GM23338 (cell line): ENCODE measurements at regions not wholly inside any gene's neighbourhood (a gene's known extent, or its start where the extent isn't known, plus 50 kb on each side); places are given as distances from the start of the nearest gene placed in this dataset.

Source experiments
- ATAC-seq: fragments of 200-7000 bp; cut with Tn5 transposase; 3 replicates; pipeline ENCODE4 v1.9.1; 2020
- DNase-seq: peaks from one replicate; pipeline ENCODE4 v3.0.0-alpha.2; 2015; ENCODE audit warnings: low spot score
- H2AFZ ChIP-seq: fragments of 200-600 bp; sonication (generic); 2 replicates; pipeline ENCODE4 v1.8.0; 2016; ENCODE audit warnings: antibody characterized with exemption, mild to moderate bottlenecking, moderate library complexity
- H3F3A ChIP-seq: fragments of 200-600 bp; sonication (generic); replicated peaks from 2 replicates; pipeline ENCODE4 v1.8.0; 2017; ENCODE audit warnings: antibody characterized with exemption, mixed run types, low read depth
- H3K27ac ChIP-seq: fragments of 200-600 bp; sonication (generic); 2 replicates; pipeline ENCODE4 v1.6.1; 2016; ENCODE audit warnings: low read depth
- H3K27me3 ChIP-seq: fragments of 200-600 bp; sonication (generic); 2 replicates; pipeline ENCODE4 v1.8.0; 2016; ENCODE audit warnings: mild to moderate bottlenecking, mixed run types, moderate library complexity; ENCODE audit not compliant: insufficient read depth
- H3K36me3 ChIP-seq: fragments of 200-600 bp; sonication (generic); 2 replicates; pipeline ENCODE4 v1.8.0; 2016; ENCODE audit warnings: mild to moderate bottlenecking; ENCODE audit not compliant: insufficient read depth
- H3K4me1 ChIP-seq: fragments of 200-600 bp; sonication (generic); 2 replicates; pipeline ENCODE4 v1.8.0; 2016; ENCODE audit warnings: mild to moderate bottlenecking, moderate library complexity; ENCODE audit not compliant: insufficient read depth
- H3K4me2 ChIP-seq: fragments of 200-600 bp; sonication (generic); 2 replicates; pipeline ENCODE4 v1.7.1; 2017; ENCODE audit warnings: mixed run types
- H3K4me3 ChIP-seq: fragments of 200-600 bp; sonication (generic); 2 replicates; pipeline ENCODE4 v1.6.1; 2016; ENCODE audit warnings: mixed run types
- H3K79me2 ChIP-seq: fragments of 200-600 bp; sonication (generic); replicated peaks from 2 replicates; pipeline ENCODE4 v1.8.0; 2017; ENCODE audit warnings: mild to moderate bottlenecking; ENCODE audit not compliant: insufficient read depth
- H3K9me2 ChIP-seq: fragments of 200-600 bp; sonication (generic); 2 replicates; pipeline ENCODE4 v1.8.0; 2017; ENCODE audit not compliant: insufficient read depth
- H4K20me1 ChIP-seq: fragments of 200-600 bp; sonication (generic); replicated peaks from 2 replicates; pipeline ENCODE4 v1.8.0; 2017; ENCODE audit warnings: mild to moderate bottlenecking; ENCODE audit not compliant: insufficient read depth
- H3K27ac Mint-ChIP-seq: 2 replicates; pipeline ENCODE4 v1.8.0; 2020; ENCODE audit warnings: inconsistent platforms, mild to moderate bottlenecking, moderate library complexity, mixed read lengths
- H3K27me3 Mint-ChIP-seq: 3 replicates; pipeline ENCODE4 v1.8.0; 2022; ENCODE audit warnings: low read depth, mild to moderate bottlenecking, moderate library complexity, mixed read lengths, inconsistent platforms; ENCODE audit not compliant: insufficient read depth, poor library complexity
- H3K36me3 Mint-ChIP-seq: 3 replicates; pipeline ENCODE4 v1.8.0; 2021; ENCODE audit warnings: low read depth, mild to moderate bottlenecking, inconsistent platforms, moderate library complexity, mixed read lengths
- H3K4me1 Mint-ChIP-seq: 3 replicates; pipeline ENCODE4 v1.8.0; 2020; ENCODE audit warnings: mild to moderate bottlenecking, inconsistent platforms, mixed read lengths
- H3K4me3 Mint-ChIP-seq: 3 replicates; pipeline ENCODE4 v1.8.0; 2021; ENCODE audit warnings: moderate library complexity, mild to moderate bottlenecking, inconsistent platforms, mixed read lengths
- H3K9me3 Mint-ChIP-seq: 3 replicates; pipeline ENCODE4 v1.8.0; 2020; ENCODE audit warnings: moderate library complexity, mild to moderate bottlenecking, inconsistent platforms, mixed read lengths
- CREB1 ChIP-seq: fragments of 250-450 bp; sonication (Bioruptor Pico); IDR thresholded peaks from 2 replicates; pipeline ENCODE4 v1.5.0; 2020; ENCODE audit warnings: low read depth, mild to moderate bottlenecking, moderate library complexity
- CTCF ChIP-seq, 2 experiments: fragments of 200-600 bp in 1 of 2; sonication (generic) in 1 of 2; conservative IDR thresholded peaks; 2 replicates each; pipeline versions ENCODE4 v1.5.1 to v1.6.1; 2016 to 2017; ENCODE audit warnings: antibody characterized with exemption in 2 of 2, low read depth in 2 of 2, mild to moderate bottlenecking in 2 of 2, moderate library complexity in 1 of 2
- EZH2phosphoT487 ChIP-seq: fragments of 200-600 bp; sonication (generic); IDR thresholded peaks from one replicate; pipeline ENCODE4 v1.8.1; 2018; ENCODE audit warnings: antibody characterized with exemption; ENCODE audit not compliant: unreplicated experiment
- JUNB ChIP-seq: IDR thresholded peaks from one replicate; pipeline ENCODE4 v1.6.1; 2016; ENCODE audit warnings: antibody characterized with exemption; ENCODE audit not compliant: unreplicated experiment
- NANOG ChIP-seq: IDR thresholded peaks from 2 replicates; pipeline ENCODE4 v1.6.1; 2016; ENCODE audit warnings: antibody characterized with exemption, borderline replicate concordance
- POLR2AphosphoS5 ChIP-seq: IDR thresholded peaks from 2 replicates; pipeline ENCODE4 v1.6.1; 2016; ENCODE audit warnings: antibody characterized with exemption, low read depth
- ZNF114 ChIP-seq: fragments of 250-450 bp; sonication (Bioruptor Pico); IDR thresholded peaks from 2 replicates; pipeline ENCODE4 v1.5.0; 2020; ENCODE audit warnings: mild to moderate bottlenecking, moderate library complexity
- ZNF331 ChIP-seq: fragments of 250-450 bp; sonication (Bioruptor Pico); IDR thresholded peaks from 2 replicates; pipeline ENCODE4 v1.5.0; 2020; ENCODE audit warnings: low read depth, mild to moderate bottlenecking, moderate library complexity
- TF ChIP-seq, protein P1 (sequence below): fragments of 250-450 bp; sonication (Bioruptor Pico); IDR thresholded peaks from 2 replicates; pipeline ENCODE4 v1.5.0; 2020; ENCODE audit warnings: mild to moderate bottlenecking, moderate library complexity
- TF ChIP-seq, protein P2 (sequence below): IDR thresholded peaks from 2 replicates; pipeline ENCODE4 v1.6.1; 2016; ENCODE audit warnings: antibody characterized with exemption
- TF ChIP-seq, protein P3 (sequence below): IDR thresholded peaks from one replicate; pipeline ENCODE4 v1.6.1; 2018; ENCODE audit warnings: antibody characterized with exemption; ENCODE audit not compliant: unreplicated experiment

DNA sequence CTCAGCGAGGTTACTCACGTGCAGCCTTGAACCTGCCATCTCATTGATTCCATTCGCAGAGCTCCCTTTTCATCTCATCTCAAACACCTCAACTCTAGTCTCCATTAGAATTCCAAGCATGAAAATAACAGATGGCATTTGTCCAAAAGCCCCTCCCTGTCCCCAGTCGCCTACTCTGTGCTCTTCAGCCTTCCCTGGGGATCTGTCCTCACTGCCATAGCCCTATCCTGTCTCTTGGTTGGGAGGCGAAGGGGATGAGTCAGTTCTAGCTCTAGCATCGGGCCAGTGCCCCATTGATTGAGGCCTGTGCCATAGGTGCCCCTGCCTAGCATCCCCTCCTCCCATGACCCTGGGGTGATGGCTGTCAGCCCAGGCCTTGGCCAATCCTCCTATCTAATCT is 134.0 kb upstream of the PJA1 start:
- peaks cover 14% of the 10 kb centered on the region for H3K27me3 Mint-ChIP-seq
- Histone ChIP-seq H3K27me3 (no peaks in the 10 kb centered on the region), H2AFZ (no peak overlapping the region), H3K27ac (no peak overlapping the region), H3K79me2 (no peaks in the 10 kb centered on the region), H4K20me1 (no peaks in the 10 kb centered on the region), H3K4me2 (no peak overlapping the region), H3F3A (no peaks in the 10 kb centered on the region), H3K36me3 (no peaks in the 10 kb centered on the region), H3K4me3 (no peak overlapping the region), H3K4me1 (no peaks in the 10 kb centered on the region), H3K9me2 (no peaks in the 10 kb centered on the region)
- H3K36me3 Mint-ChIP-seq: no peaks in the 10 kb centered on the region
- TF ChIP-seq NANOG: no peak
- TF ChIP-seq JUNB: no peak
- TF ChIP-seq CTCF (conservative IDR thresholded peaks at IDR 0.05; ENCODE audit: low read depth in 2 of 2): no peak
- TF ChIP-seq CREB1 (CRISPR knock-in tag): no peak
- TF ChIP-seq, protein P1, sequence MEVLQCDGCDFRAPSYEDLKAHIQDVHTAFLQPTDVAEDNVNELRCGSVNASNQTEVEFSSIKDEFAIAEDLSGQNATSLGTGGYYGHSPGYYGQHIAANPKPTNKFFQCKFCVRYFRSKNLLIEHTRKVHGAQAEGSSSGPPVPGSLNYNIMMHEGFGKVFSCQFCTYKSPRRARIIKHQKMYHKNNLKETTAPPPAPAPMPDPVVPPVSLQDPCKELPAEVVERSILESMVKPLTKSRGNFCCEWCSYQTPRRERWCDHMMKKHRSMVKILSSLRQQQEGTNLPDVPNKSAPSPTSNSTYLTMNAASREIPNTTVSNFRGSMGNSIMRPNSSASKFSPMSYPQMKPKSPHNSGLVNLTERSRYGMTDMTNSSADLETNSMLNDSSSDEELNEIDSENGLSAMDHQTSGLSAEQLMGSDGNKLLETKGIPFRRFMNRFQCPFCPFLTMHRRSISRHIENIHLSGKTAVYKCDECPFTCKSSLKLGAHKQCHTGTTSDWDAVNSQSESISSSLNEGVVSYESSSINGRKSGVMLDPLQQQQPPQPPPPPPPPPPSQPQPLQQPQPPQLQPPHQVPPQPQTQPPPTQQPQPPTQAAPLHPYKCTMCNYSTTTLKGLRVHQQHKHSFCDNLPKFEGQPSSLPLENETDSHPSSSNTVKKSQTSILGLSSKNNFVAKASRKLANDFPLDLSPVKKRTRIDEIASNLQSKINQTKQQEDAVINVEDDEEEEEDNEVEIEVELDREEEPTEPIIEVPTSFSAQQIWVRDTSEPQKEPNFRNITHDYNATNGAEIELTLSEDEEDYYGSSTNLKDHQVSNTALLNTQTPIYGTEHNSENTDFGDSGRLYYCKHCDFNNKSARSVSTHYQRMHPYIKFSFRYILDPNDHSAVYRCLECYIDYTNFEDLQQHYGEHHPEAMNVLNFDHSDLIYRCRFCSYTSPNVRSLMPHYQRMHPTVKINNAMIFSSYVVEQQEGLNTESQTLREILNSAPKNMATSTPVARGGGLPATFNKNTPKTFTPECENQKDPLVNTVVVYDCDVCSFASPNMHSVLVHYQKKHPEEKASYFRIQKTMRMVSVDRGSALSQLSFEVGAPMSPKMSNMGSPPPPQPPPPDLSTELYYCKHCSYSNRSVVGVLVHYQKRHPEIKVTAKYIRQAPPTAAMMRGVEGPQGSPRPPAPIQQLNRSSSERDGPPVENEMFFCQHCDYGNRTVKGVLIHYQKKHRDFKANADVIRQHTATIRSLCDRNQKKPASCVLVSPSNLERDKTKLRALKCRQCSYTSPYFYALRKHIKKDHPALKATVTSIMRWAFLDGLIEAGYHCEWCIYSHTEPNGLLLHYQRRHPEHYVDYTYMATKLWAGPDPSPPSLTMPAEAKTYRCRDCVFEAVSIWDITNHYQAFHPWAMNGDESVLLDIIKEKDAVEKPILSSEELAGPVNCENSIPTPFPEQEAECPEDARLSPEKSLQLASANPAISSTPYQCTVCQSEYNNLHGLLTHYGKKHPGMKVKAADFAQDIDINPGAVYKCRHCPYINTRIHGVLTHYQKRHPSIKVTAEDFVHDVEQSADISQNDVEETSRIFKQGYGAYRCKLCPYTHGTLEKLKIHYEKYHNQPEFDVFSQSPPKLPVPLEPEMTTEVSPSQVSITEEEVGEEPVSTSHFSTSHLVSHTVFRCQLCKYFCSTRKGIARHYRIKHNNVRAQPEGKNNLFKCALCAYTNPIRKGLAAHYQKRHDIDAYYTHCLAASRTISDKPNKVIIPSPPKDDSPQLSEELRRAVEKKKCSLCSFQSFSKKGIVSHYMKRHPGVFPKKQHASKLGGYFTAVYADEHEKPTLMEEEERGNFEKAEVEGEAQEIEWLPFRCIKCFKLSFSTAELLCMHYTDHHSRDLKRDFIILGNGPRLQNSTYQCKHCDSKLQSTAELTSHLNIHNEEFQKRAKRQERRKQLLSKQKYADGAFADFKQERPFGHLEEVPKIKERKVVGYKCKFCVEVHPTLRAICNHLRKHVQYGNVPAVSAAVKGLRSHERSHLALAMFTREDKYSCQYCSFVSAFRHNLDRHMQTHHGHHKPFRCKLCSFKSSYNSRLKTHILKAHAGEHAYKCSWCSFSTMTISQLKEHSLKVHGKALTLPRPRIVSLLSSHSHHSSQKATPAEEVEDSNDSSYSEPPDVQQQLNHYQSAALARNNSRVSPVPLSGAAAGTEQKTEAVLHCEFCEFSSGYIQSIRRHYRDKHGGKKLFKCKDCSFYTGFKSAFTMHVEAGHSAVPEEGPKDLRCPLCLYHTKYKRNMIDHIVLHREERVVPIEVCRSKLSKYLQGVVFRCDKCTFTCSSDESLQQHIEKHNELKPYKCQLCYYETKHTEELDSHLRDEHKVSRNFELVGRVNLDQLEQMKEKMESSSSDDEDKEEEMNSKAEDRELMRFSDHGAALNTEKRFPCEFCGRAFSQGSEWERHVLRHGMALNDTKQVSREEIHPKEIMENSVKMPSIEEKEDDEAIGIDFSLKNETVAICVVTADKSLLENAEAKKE (CRISPR knock-in tag): no peak
- TF ChIP-seq ZNF331 (CRISPR knock-in tag): no peak
- TF ChIP-seq, protein P2, sequence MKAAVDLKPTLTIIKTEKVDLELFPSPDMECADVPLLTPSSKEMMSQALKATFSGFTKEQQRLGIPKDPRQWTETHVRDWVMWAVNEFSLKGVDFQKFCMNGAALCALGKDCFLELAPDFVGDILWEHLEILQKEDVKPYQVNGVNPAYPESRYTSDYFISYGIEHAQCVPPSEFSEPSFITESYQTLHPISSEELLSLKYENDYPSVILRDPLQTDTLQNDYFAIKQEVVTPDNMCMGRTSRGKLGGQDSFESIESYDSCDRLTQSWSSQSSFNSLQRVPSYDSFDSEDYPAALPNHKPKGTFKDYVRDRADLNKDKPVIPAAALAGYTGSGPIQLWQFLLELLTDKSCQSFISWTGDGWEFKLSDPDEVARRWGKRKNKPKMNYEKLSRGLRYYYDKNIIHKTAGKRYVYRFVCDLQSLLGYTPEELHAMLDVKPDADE: no peak
- TF ChIP-seq EZH2phosphoT487: no peak
- no peak for TF ChIP-seq POLR2AphosphoS5
- no peak for TF ChIP-seq ZNF114
- TF ChIP-seq, protein P3, sequence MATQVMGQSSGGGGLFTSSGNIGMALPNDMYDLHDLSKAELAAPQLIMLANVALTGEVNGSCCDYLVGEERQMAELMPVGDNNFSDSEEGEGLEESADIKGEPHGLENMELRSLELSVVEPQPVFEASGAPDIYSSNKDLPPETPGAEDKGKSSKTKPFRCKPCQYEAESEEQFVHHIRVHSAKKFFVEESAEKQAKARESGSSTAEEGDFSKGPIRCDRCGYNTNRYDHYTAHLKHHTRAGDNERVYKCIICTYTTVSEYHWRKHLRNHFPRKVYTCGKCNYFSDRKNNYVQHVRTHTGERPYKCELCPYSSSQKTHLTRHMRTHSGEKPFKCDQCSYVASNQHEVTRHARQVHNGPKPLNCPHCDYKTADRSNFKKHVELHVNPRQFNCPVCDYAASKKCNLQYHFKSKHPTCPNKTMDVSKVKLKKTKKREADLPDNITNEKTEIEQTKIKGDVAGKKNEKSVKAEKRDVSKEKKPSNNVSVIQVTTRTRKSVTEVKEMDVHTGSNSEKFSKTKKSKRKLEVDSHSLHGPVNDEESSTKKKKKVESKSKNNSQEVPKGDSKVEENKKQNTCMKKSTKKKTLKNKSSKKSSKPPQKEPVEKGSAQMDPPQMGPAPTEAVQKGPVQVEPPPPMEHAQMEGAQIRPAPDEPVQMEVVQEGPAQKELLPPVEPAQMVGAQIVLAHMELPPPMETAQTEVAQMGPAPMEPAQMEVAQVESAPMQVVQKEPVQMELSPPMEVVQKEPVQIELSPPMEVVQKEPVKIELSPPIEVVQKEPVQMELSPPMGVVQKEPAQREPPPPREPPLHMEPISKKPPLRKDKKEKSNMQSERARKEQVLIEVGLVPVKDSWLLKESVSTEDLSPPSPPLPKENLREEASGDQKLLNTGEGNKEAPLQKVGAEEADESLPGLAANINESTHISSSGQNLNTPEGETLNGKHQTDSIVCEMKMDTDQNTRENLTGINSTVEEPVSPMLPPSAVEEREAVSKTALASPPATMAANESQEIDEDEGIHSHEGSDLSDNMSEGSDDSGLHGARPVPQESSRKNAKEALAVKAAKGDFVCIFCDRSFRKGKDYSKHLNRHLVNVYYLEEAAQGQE: no peak
- no peak for ATAC-seq
- H3K4me1 Mint-ChIP-seq: peaks cover 9% of the 10 kb centered on the region
- no peak for DNase-seq
- no peak overlapping the region for H3K4me3 Mint-ChIP-seq
- no peaks in the 10 kb centered on the region for H3K9me3 Mint-ChIP-seq
- H3K27ac Mint-ChIP-seq: no peak overlapping the region; the same call in 1 of the 2 replicates
